A549 (cell line): ENCODE measurements at regions not wholly inside any gene's neighbourhood (a gene's known extent, or its start where the extent isn't known, plus 50 kb on each side); places are given as distances from the start of the nearest gene placed in this dataset.

Experiments
- JUN ChIP-seq, 2 experiments: fragments of >200 bp; sonication (Bioruptor Twin); formaldehyde crosslinking; IDR thresholded peaks; 2 replicates in 1 of 2; 3 replicates in 1 of 2; pipeline ENCODE4 v1.6.1; 2016 to 2017
- SREBF2 ChIP-seq: fragments of 450-650 bp; IDR thresholded peaks from 2 replicates; pipeline ENCODE4 v1.6.1; 2014; ENCODE audit warnings: mild to moderate bottlenecking, moderate library complexity
- TF ChIP-seq, protein P1 (sequence below): fragments of >200 bp; sonication (Bioruptor Twin); formaldehyde crosslinking; IDR thresholded peaks from 3 replicates; pipeline ENCODE4 v1.5.1; 2016
- TF ChIP-seq, protein P2 (sequence below): fragments of 200-600 bp; sonication (generic); IDR thresholded peaks from 2 replicates; pipeline ENCODE4 v1.6.1; 2016; ENCODE audit warnings: antibody characterized with exemption, mild to moderate bottlenecking, moderate library complexity

DNA sequence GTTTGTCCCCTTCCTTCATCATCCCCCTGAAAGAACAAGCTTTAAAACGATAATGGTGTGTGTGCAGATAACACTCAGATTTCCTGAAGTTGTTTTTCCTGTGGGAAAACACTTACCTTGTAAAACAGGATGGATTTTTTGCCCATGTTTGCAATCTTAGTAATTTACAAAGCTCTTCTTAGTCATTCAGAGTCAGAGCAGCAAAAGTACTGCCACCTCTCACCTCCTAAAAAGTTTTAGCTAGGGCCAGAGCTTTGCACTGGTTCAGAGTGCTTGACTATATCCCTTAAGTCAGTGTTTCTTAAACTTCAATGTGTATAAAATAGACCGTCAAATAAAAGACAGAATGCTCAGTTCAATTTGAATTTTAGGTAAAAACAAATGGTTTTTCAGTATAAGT lies 62.3 kb downstream of the NKX6-1 start:
- TF ChIP-seq, protein P1, sequence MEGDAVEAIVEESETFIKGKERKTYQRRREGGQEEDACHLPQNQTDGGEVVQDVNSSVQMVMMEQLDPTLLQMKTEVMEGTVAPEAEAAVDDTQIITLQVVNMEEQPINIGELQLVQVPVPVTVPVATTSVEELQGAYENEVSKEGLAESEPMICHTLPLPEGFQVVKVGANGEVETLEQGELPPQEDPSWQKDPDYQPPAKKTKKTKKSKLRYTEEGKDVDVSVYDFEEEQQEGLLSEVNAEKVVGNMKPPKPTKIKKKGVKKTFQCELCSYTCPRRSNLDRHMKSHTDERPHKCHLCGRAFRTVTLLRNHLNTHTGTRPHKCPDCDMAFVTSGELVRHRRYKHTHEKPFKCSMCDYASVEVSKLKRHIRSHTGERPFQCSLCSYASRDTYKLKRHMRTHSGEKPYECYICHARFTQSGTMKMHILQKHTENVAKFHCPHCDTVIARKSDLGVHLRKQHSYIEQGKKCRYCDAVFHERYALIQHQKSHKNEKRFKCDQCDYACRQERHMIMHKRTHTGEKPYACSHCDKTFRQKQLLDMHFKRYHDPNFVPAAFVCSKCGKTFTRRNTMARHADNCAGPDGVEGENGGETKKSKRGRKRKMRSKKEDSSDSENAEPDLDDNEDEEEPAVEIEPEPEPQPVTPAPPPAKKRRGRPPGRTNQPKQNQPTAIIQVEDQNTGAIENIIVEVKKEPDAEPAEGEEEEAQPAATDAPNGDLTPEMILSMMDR: no peak
- TF ChIP-seq JUN (IDR thresholded peaks at IDR 0.05): no peak
- TF ChIP-seq, protein P2, sequence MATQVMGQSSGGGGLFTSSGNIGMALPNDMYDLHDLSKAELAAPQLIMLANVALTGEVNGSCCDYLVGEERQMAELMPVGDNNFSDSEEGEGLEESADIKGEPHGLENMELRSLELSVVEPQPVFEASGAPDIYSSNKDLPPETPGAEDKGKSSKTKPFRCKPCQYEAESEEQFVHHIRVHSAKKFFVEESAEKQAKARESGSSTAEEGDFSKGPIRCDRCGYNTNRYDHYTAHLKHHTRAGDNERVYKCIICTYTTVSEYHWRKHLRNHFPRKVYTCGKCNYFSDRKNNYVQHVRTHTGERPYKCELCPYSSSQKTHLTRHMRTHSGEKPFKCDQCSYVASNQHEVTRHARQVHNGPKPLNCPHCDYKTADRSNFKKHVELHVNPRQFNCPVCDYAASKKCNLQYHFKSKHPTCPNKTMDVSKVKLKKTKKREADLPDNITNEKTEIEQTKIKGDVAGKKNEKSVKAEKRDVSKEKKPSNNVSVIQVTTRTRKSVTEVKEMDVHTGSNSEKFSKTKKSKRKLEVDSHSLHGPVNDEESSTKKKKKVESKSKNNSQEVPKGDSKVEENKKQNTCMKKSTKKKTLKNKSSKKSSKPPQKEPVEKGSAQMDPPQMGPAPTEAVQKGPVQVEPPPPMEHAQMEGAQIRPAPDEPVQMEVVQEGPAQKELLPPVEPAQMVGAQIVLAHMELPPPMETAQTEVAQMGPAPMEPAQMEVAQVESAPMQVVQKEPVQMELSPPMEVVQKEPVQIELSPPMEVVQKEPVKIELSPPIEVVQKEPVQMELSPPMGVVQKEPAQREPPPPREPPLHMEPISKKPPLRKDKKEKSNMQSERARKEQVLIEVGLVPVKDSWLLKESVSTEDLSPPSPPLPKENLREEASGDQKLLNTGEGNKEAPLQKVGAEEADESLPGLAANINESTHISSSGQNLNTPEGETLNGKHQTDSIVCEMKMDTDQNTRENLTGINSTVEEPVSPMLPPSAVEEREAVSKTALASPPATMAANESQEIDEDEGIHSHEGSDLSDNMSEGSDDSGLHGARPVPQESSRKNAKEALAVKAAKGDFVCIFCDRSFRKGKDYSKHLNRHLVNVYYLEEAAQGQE: no peak
- TF ChIP-seq SREBF2: no peak
